Ovary (tissue), 3 donors: ENCODE measurements at regions not wholly inside any gene's neighbourhood (a gene's known extent, or its start where the extent isn't known, plus 50 kb on each side); places are given as distances from the start of the nearest gene placed in this dataset.

Source experiments
- POLR2A ChIP-seq: fragments of 450-650 bp; IDR thresholded peaks from one replicate; pipeline ENCODE4 v1.6.1; 2017; ENCODE audit warnings: antibody characterized with exemption, mild to moderate bottlenecking, moderate library complexity
- TF ChIP-seq, protein P1 (sequence below), 3 donors: fragments of 450-650 bp in 2 of 3; fragments of 200-600 bp in 1 of 3; IDR thresholded peaks; one replicate each; pipeline versions ENCODE4 v1.5.1 to v1.8.0; 2016 to 2022; ENCODE audit warnings: antibody characterized with exemption in 3 of 3, mild to moderate bottlenecking in 1 of 3
- donor health status: DM: no; HTN: no; CAD: no.

DNA sequence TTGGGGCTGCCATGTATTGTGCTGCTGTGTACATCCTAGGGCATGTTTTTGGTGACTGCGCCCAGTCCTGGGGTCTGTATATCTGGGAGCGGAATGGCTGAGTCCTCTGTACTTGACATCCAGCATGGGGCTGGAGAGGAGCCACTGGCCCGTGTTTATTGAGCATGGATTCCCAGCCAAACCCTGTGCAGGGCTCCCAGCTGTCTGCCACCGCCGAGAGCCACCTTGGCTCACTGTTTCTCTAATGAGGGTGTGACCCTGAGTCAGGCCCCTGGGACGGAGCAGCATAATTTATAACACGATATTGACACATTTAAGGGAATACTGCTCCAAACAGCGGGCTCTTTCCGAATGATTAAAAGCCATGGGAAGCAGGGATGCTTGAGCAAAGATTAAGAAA, 211.5 kb upstream of the PWP1 start:
- no peak for TF ChIP-seq POLR2A
- TF ChIP-seq, protein P1, sequence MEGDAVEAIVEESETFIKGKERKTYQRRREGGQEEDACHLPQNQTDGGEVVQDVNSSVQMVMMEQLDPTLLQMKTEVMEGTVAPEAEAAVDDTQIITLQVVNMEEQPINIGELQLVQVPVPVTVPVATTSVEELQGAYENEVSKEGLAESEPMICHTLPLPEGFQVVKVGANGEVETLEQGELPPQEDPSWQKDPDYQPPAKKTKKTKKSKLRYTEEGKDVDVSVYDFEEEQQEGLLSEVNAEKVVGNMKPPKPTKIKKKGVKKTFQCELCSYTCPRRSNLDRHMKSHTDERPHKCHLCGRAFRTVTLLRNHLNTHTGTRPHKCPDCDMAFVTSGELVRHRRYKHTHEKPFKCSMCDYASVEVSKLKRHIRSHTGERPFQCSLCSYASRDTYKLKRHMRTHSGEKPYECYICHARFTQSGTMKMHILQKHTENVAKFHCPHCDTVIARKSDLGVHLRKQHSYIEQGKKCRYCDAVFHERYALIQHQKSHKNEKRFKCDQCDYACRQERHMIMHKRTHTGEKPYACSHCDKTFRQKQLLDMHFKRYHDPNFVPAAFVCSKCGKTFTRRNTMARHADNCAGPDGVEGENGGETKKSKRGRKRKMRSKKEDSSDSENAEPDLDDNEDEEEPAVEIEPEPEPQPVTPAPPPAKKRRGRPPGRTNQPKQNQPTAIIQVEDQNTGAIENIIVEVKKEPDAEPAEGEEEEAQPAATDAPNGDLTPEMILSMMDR (IDR thresholded peaks at IDR 0.05) = no peak
